ENCODE measurements at regions not wholly inside any gene's neighbourhood (a gene's known extent, or its start where the extent isn't known, plus 50 kb on each side); places are given as distances from the start of the nearest gene placed in this dataset.
A peak's percentile ranks its signal among the peaks of the same experiment; 100 is the strongest.

DNA sequence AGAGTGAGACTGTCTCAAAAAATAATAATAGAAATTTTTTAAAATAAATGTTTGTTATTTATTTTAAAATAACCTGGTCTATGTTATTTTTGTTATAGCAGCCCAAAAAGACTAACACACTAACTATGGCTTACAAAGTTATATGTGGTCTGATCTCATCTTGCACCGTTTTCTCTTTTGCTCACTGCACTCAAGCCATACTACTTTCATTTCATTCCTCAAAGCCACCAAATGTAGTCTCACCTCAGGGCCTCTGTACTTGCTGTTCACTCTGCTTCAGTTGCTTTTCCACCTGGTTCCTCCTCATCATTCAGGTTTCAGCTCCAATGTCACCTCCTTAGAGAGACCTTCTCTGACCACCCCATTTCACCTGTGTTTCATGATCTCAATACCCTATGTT lies 55.2 kb upstream of the MDM1 start:
- H3K27ac ChIP-seq (replicated peaks), result peak overlapping the region; percentile 63
- H3K4me3 ChIP-seq (replicated peaks; ENCODE audit: insufficient read depth, low read length), result no peak overlapping the region
- no peaks in the 10 kb centered on the region for H3K27me3 ChIP-seq (ENCODE audit: insufficient read depth, poor library complexity, severe bottlenecking)
- no peak for DNase-seq (ENCODE audit: low read depth in 1 of 2, low spot score in 1 of 2)
- TF ChIP-seq, protein P1, sequence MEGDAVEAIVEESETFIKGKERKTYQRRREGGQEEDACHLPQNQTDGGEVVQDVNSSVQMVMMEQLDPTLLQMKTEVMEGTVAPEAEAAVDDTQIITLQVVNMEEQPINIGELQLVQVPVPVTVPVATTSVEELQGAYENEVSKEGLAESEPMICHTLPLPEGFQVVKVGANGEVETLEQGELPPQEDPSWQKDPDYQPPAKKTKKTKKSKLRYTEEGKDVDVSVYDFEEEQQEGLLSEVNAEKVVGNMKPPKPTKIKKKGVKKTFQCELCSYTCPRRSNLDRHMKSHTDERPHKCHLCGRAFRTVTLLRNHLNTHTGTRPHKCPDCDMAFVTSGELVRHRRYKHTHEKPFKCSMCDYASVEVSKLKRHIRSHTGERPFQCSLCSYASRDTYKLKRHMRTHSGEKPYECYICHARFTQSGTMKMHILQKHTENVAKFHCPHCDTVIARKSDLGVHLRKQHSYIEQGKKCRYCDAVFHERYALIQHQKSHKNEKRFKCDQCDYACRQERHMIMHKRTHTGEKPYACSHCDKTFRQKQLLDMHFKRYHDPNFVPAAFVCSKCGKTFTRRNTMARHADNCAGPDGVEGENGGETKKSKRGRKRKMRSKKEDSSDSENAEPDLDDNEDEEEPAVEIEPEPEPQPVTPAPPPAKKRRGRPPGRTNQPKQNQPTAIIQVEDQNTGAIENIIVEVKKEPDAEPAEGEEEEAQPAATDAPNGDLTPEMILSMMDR (IDR thresholded peaks at IDR 0.05; ENCODE audit: insufficient read depth, low read length), result no peak

DNA sequence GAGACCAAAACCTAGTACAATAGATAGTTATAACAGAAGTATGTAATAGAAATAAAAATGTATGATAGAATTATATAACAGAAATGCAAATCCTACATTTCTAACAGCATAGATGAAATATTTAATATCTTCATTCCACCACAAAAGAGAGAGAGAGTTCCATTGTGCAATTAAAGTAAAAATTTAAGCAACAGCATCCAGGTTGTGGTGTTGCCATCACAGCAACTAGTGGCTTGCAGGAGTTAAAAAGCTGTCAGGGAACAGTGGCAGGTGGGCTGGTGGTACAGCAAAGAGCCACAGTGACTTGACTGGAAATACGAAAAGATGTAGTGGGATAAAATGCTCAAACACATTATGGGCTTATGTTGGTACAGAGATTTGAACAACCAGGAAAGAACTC lies 57.1 kb upstream of the MDM1 start:
- Histone ChIP-seq H3K27me3 (ENCODE audit: insufficient read depth, poor library complexity, severe bottlenecking) (no peaks in the 10 kb centered on the region), H3K4me3 (replicated peaks; ENCODE audit: insufficient read depth, low read length) (no peak overlapping the region), H3K27ac (replicated peaks) (peak overlapping the region; percentile 63; the same call in 1 of the 2 replicates)
- peak; percentile 26 to 57 for DNase-seq (ENCODE audit: low read depth in 1 of 2, low spot score in 1 of 2)
- TF ChIP-seq SPI1 (IDR thresholded peaks at IDR 0.05; ENCODE audit: borderline replicate concordance, low read depth) (no peak), GABPA (IDR thresholded peaks at IDR 0.05; ENCODE audit: low read depth) (no peak), POLR2AphosphoS5 (IDR thresholded peaks at IDR 0.05; ENCODE audit: low read depth) (no peak), REST (IDR thresholded peaks at IDR 0.05; ENCODE audit: insufficient replicate concordance, low read depth) (no peak)
- TF ChIP-seq, protein P1 (IDR thresholded peaks at IDR 0.05; ENCODE audit: insufficient read depth, low read length), result no peak

DNA sequence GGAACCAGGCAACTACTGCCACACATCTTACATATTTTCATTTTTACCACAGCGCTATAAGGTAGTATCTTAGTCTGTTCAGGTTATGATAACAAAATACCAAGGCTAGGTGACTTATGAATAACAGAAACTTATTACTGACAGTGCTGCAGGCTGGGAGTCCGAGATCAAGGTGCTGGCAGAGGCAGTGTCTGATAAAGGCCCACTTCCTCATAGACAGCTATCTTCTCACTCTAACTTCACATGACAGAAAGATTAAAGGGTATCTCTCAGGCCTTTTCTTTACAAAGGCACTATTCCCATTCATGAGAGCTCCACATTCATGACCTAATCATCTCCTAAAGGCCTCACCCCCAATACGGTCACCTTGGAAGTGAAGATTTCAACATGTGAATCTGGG lies 59.8 kb upstream of the MDM1 start:
- TF ChIP-seq POLR2AphosphoS5 (IDR thresholded peaks at IDR 0.05; ENCODE audit: low read depth) (no peak), SPI1 (IDR thresholded peaks at IDR 0.05; ENCODE audit: borderline replicate concordance, low read depth) (peak; percentile 47)
- TF ChIP-seq, protein P1 (IDR thresholded peaks at IDR 0.05; ENCODE audit: insufficient read depth, low read length), result no peak
- no peaks in the 10 kb centered on the region for H3K27me3 ChIP-seq (ENCODE audit: insufficient read depth, poor library complexity, severe bottlenecking)
- no peak for DNase-seq (ENCODE audit: low read depth in 1 of 2, low spot score in 1 of 2)
- no peak overlapping the region for H3K27ac ChIP-seq (replicated peaks)
- H3K4me3 ChIP-seq (replicated peaks; ENCODE audit: insufficient read depth, low read length), result no peak overlapping the region

GRCh38 chr12:68392376-68392775 lies 60.2 kb upstream of the MDM1 start:
- H3K27ac ChIP-seq (replicated peaks), result no peak overlapping the region
- TF ChIP-seq SPI1 (IDR thresholded peaks at IDR 0.05; ENCODE audit: borderline replicate concordance, low read depth) (no peak), REST (IDR thresholded peaks at IDR 0.05; ENCODE audit: insufficient replicate concordance, low read depth) (no peak), GABPA (IDR thresholded peaks at IDR 0.05; ENCODE audit: low read depth) (no peak), POLR2AphosphoS5 (IDR thresholded peaks at IDR 0.05; ENCODE audit: low read depth) (no peak)
- TF ChIP-seq, protein P1 (IDR thresholded peaks at IDR 0.05; ENCODE audit: insufficient read depth, low read length), result no peak
- no peak for DNase-seq (ENCODE audit: low read depth in 1 of 2, low spot score in 1 of 2)
- H3K4me3 ChIP-seq (replicated peaks; ENCODE audit: insufficient read depth, low read length), result no peak overlapping the region
- H3K27me3 ChIP-seq (ENCODE audit: insufficient read depth, poor library complexity, severe bottlenecking), result no peaks in the 10 kb centered on the region
